ENCODE measurements at regions not wholly inside any gene's neighbourhood (a gene's known extent, or its start where the extent isn't known, plus 50 kb on each side); places are given as distances from the start of the nearest gene placed in this dataset.

GRCh38 chr2:153661801-153662200, 183.2 kb upstream of the RPRM start:
- TF ChIP-seq, protein P1, sequence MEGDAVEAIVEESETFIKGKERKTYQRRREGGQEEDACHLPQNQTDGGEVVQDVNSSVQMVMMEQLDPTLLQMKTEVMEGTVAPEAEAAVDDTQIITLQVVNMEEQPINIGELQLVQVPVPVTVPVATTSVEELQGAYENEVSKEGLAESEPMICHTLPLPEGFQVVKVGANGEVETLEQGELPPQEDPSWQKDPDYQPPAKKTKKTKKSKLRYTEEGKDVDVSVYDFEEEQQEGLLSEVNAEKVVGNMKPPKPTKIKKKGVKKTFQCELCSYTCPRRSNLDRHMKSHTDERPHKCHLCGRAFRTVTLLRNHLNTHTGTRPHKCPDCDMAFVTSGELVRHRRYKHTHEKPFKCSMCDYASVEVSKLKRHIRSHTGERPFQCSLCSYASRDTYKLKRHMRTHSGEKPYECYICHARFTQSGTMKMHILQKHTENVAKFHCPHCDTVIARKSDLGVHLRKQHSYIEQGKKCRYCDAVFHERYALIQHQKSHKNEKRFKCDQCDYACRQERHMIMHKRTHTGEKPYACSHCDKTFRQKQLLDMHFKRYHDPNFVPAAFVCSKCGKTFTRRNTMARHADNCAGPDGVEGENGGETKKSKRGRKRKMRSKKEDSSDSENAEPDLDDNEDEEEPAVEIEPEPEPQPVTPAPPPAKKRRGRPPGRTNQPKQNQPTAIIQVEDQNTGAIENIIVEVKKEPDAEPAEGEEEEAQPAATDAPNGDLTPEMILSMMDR (IDR thresholded peaks at IDR 0.05), result no peak
- no peak for TF ChIP-seq POLR2A (IDR thresholded peaks at IDR 0.05)
